CD14-positive monocyte (primary cell): ENCODE measurements at regions not wholly inside any gene's neighbourhood (a gene's known extent, or its start where the extent isn't known, plus 50 kb on each side); places are given as distances from the start of the nearest gene placed in this dataset.
"Not testable (repeated sequence)": the region's sequence is repeated elsewhere in the genome, so short reads cannot be mapped to it uniquely, and the experiment has no call there.

Experiments
- DNase-seq, 3 donors: peaks; one replicate each; pipeline ENCODE4 v3.0.0-alpha.2; 2011 to 2022
- H2AFZ ChIP-seq: 2 replicates; pipeline ENCODE4 v1.6.0; 2012; ENCODE audit warnings: mild to moderate bottlenecking, low read depth, low read length, inconsistent platforms; ENCODE audit not compliant: insufficient read depth, poor library complexity, severe bottlenecking
- H3K27ac ChIP-seq, 2 donors: 1 replicate in 1 of 2; 2 replicates in 1 of 2; pipeline ENCODE4 v1.5.1; 2012 to 2013; ENCODE audit warnings: low read length in 2 of 2, control low read depth in 1 of 2, inconsistent platforms in 1 of 2, low read depth in 1 of 2, mild to moderate bottlenecking in 1 of 2
- H3K27me3 ChIP-seq, 2 donors: one replicate each; pipeline versions ENCODE4 v1.6.0 to v1.6.1; 2011 to 2013; ENCODE audit warnings: low read length in 2 of 2; ENCODE audit not compliant: control insufficient read depth in 2 of 2, insufficient read depth in 2 of 2
- H3K36me3 ChIP-seq, 2 donors: replicated peaks in 1 of 2; 1 replicate in 1 of 2; 2 replicates in 1 of 2; pipeline versions ENCODE4 v1.5.1 to v1.6.1; 2012 to 2013; ENCODE audit warnings: low read length in 2 of 2, control low read depth in 1 of 2, inconsistent platforms in 1 of 2, mild to moderate bottlenecking in 1 of 2; ENCODE audit not compliant: insufficient read depth in 2 of 2, control insufficient read depth in 1 of 2
- H3K4me1 ChIP-seq, 2 donors: 1 replicate in 1 of 2; 2 replicates in 1 of 2; pipeline versions ENCODE4 v1.5.1 to v1.6.1; 2012 to 2013; ENCODE audit warnings: low read length in 2 of 2, control low read depth in 1 of 2, inconsistent platforms in 1 of 2, mild to moderate bottlenecking in 1 of 2, moderate library complexity in 1 of 2; ENCODE audit not compliant: insufficient read depth in 2 of 2, control insufficient read depth in 1 of 2
- H3K4me2 ChIP-seq: replicated peaks from 2 replicates; pipeline ENCODE3; 2012; ENCODE audit warnings: low read length, moderate library complexity, mild to moderate bottlenecking; ENCODE audit not compliant: poor library complexity, severe bottlenecking; ENCODE audit errors: extremely low read depth
- H3K4me3 ChIP-seq, 3 experiments: fragments of 200-600 bp in 1 of 3; sonication (generic) in 1 of 3; replicated peaks in 1 of 3; 1 replicate in 2 of 3; 2 replicates in 1 of 3; pipeline ENCODE4 v1.5.1; 2011 to 2013; ENCODE audit warnings: low read length in 3 of 3, mild to moderate bottlenecking in 3 of 3, control low read depth in 2 of 3, low read depth in 2 of 3, inconsistent platforms in 1 of 3, moderate library complexity in 1 of 3
- H3K79me2 ChIP-seq: 2 replicates; pipeline ENCODE4 v1.6.0; 2012; ENCODE audit warnings: mild to moderate bottlenecking, control low read depth, inconsistent platforms, low read length, moderate library complexity; ENCODE audit not compliant: insufficient read depth
- H3K9ac ChIP-seq: 2 replicates; pipeline ENCODE4 v1.6.0; 2017; ENCODE audit warnings: low read length, mild to moderate bottlenecking; ENCODE audit not compliant: insufficient read depth, poor library complexity, severe bottlenecking
- H3K9me3 ChIP-seq, 2 donors: replicated peaks in 1 of 2; 1 replicate in 1 of 2; 2 replicates in 1 of 2; pipeline versions ENCODE4 v1.5.1 to v1.6.1; 2012 to 2013; ENCODE audit warnings: low read length in 2 of 2, control low read depth in 1 of 2; ENCODE audit not compliant: control insufficient read depth in 1 of 2, insufficient read depth in 1 of 2
- H4K20me1 ChIP-seq: 2 replicates; pipeline ENCODE4 v1.6.0; 2012; ENCODE audit warnings: mild to moderate bottlenecking, low read length, control low read depth, moderate library complexity; ENCODE audit not compliant: insufficient read depth
- H3K27ac Mint-ChIP-seq, 7 donors: one replicate each; pipeline ENCODE4 v1.8.0; 2020; ENCODE audit warnings: mild to moderate bottlenecking in 7 of 7, mixed read lengths in 7 of 7, moderate library complexity in 6 of 7, inconsistent platforms in 2 of 7
- H3K27me3 Mint-ChIP-seq, 3 donors: one replicate each; pipeline ENCODE4 v1.8.0; 2021 to 2022; ENCODE audit warnings: low read depth in 3 of 3, mild to moderate bottlenecking in 3 of 3, mixed read lengths in 3 of 3, moderate library complexity in 3 of 3, inconsistent platforms in 1 of 3
- H3K36me3 Mint-ChIP-seq, 2 donors: one replicate each; pipeline ENCODE4 v1.8.0; 2020; ENCODE audit warnings: mixed read lengths in 2 of 2, inconsistent platforms in 1 of 2, mild to moderate bottlenecking in 1 of 2
- H3K4me1 Mint-ChIP-seq: one replicate; pipeline ENCODE4 v1.8.0; 2020; ENCODE audit warnings: mild to moderate bottlenecking, mixed read lengths
- H3K4me3 Mint-ChIP-seq, 2 donors: one replicate each; pipeline ENCODE4 v1.8.0; 2020; ENCODE audit warnings: mild to moderate bottlenecking in 2 of 2, mixed read lengths in 2 of 2, moderate library complexity in 1 of 2
- H3K9me3 Mint-ChIP-seq, 7 donors: one replicate each; pipeline ENCODE4 v1.8.0; 2020 to 2022; ENCODE audit warnings: mixed read lengths in 7 of 7, mild to moderate bottlenecking in 6 of 7, moderate library complexity in 6 of 7, inconsistent platforms in 2 of 7
- WGBS: methylation state at CpG from one replicate; pipeline ENCODE4 v1.1.5; 2013; ENCODE audit warnings: missing lambda C conversion rate; ENCODE audit not compliant: insufficient coverage; 5-methylcytosine and 5-hydroxymethylcytosine counted together
- intact Hi-C, 2 donors: fragments of 100-400 bp; cut with micrococcal nuclease; formaldehyde crosslinking; loops; one replicate each; pipeline versions ENCODE4 v1.15.0 to v1.15.1; 2023
- TF ChIP-seq, protein P1 (sequence below): fragments of 200-600 bp; IDR thresholded peaks from one replicate; pipeline ENCODE4 v1.8.0; 2022; ENCODE audit warnings: antibody characterized with exemption, mild to moderate bottlenecking

DNA sequence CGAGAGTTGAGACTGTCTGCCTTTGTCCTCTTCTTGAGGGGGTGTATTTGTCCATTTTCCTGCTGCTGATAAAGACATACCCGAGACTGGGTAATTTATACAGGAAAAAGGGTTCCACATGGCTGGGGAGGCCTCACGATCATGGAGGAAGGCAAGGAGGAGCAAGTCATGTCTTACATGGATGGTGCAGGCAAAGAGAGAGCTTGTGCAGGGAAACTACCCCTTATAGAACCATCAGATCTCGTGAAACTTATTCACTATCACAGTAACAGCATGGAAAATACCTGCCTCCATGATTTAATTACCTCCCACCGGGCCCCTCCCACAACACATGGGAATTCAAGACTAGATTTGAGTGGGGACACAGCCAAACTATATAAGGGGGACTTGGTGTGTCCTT lies 338.2 kb upstream of the TNRC6C start:
- Mint-ChIP-seq H3K27me3 (peaks cover 2 to 6% (median 5%) of the 10 kb centered on the region in 3 donors), H3K27ac (no peak overlapping the region), H3K36me3 (no peaks in the 10 kb centered on the region), H3K9me3 (peaks cover 0 to 10% (median 3%) of the 10 kb centered on the region in 7 donors), H3K4me1 (peaks cover 2% of the 10 kb centered on the region), H3K4me3 (no peak overlapping the region)
- DNase-seq = no peak
- Histone ChIP-seq H3K27me3 (no peaks in the 10 kb centered on the region), H3K79me2 (no peaks in the 10 kb centered on the region), H4K20me1 (no peaks in the 10 kb centered on the region), H3K4me1 (no peaks in the 10 kb centered on the region), H3K4me2 (no peak overlapping the region), H3K9me3 (no peaks in the 10 kb centered on the region), H3K27ac (no peak overlapping the region), H3K4me3 (no peak overlapping the region), H3K9ac (no peak overlapping the region), H3K36me3 (no peaks in the 10 kb centered on the region), H2AFZ (no peak overlapping the region)
- no CpG with 5 or more reads among the region's 5 CpGs for WGBS
- TF ChIP-seq, protein P1, sequence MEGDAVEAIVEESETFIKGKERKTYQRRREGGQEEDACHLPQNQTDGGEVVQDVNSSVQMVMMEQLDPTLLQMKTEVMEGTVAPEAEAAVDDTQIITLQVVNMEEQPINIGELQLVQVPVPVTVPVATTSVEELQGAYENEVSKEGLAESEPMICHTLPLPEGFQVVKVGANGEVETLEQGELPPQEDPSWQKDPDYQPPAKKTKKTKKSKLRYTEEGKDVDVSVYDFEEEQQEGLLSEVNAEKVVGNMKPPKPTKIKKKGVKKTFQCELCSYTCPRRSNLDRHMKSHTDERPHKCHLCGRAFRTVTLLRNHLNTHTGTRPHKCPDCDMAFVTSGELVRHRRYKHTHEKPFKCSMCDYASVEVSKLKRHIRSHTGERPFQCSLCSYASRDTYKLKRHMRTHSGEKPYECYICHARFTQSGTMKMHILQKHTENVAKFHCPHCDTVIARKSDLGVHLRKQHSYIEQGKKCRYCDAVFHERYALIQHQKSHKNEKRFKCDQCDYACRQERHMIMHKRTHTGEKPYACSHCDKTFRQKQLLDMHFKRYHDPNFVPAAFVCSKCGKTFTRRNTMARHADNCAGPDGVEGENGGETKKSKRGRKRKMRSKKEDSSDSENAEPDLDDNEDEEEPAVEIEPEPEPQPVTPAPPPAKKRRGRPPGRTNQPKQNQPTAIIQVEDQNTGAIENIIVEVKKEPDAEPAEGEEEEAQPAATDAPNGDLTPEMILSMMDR = no peak
- intact Hi-C loops = no loop called here

DNA sequence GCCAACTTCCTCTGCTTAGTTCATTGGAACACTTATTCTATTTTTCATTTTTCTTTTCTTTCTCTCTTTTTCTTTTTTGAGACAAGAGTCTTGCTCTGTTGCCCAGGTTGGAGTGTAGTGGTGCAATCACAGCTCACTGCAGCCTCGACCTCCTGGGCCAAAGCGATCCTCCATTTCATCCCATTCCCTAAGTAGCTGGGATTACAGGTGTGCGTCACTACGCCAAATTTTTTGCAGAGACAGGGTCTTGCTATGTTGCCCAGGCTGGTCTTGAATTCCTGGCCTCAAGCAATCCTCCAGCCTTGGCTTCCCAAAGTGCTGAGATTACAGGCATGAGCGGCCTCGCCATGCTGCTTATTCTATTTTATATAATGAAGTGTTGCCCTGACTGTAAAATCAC lies 336.4 kb upstream of the TNRC6C start:
- DNase-seq, H3K27me3 Mint-ChIP-seq: not testable (repeated sequence)
- 100% methylated on average over 4 of the region's 6 CpGs for WGBS

More for the DNA sequence above, 336.4 kb upstream of the TNRC6C start:
- H3K27ac Mint-ChIP-seq, intact Hi-C loops, H2AFZ ChIP-seq, H3K36me3 ChIP-seq, H3K27me3 ChIP-seq, H3K4me3 ChIP-seq, H3K9me3 ChIP-seq, H3K27ac ChIP-seq, H4K20me1 ChIP-seq, H3K79me2 ChIP-seq, H3K9ac ChIP-seq, H3K36me3 Mint-ChIP-seq, H3K4me2 ChIP-seq, H3K4me3 Mint-ChIP-seq, H3K4me1 Mint-ChIP-seq, H3K4me1 ChIP-seq: not testable (repeated sequence)
- H3K9me3 Mint-ChIP-seq = peaks cover 2 to 14% (median 9%) of the 10 kb centered on the region in 7 donors
